ENCODE measurements at regions not wholly inside any gene's neighbourhood (a gene's known extent, or its start where the extent isn't known, plus 50 kb on each side); places are given as distances from the start of the nearest gene placed in this dataset.

DNA sequence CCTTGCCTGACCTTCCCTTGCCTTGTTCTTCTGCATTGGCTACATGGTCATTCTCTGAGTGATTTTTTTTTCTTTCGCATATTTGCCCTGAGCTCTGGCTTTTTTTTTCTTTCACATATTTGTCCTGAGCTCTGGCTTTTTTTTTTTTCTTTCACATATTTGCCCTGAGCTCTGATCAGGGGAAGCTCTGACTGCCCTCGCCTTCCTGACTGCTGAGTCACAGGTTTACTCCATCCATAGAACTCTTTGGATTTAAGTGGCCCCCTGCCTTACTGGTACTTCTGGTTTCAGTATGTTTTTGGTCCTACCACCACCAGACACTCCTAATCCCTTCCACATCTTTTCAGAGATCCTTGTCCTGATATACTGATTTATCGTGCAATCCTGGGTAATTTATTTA lies 201.1 kb downstream of the OGFRL1 start:
- TF ChIP-seq, protein P1, sequence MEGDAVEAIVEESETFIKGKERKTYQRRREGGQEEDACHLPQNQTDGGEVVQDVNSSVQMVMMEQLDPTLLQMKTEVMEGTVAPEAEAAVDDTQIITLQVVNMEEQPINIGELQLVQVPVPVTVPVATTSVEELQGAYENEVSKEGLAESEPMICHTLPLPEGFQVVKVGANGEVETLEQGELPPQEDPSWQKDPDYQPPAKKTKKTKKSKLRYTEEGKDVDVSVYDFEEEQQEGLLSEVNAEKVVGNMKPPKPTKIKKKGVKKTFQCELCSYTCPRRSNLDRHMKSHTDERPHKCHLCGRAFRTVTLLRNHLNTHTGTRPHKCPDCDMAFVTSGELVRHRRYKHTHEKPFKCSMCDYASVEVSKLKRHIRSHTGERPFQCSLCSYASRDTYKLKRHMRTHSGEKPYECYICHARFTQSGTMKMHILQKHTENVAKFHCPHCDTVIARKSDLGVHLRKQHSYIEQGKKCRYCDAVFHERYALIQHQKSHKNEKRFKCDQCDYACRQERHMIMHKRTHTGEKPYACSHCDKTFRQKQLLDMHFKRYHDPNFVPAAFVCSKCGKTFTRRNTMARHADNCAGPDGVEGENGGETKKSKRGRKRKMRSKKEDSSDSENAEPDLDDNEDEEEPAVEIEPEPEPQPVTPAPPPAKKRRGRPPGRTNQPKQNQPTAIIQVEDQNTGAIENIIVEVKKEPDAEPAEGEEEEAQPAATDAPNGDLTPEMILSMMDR (IDR thresholded peaks at IDR 0.05; ENCODE audit: low read depth, low read length): no peak
- no peak overlapping the region for H3K4me3 ChIP-seq (replicated peaks in 1 of 2; ENCODE audit: low read depth in 2 of 2, low read length in 2 of 2)
- DNase-seq (ENCODE audit: low read depth in 2 of 2): peak; percentile 91 to 93

DNA sequence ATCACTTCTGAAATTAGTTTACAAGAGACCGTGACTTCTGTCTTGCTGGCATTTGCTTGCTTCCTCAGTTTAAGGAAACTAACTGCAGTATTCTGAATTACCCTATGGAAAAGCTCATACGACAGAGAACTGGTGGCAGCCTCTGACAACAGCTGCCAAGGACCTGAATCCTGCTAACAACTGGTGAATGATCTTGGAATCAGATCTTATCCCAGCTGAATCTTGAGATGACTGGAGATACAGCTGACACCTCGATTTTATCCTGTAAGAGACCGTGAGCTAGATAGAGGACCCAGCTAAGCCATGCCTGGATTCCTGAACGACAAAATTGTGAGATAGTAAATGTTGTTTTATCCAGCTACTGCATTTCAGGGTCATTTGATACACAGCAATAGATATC lies 202.3 kb downstream of the OGFRL1 start:
- H3K4me3 ChIP-seq (replicated peaks in 1 of 2; ENCODE audit: low read depth in 2 of 2, low read length in 2 of 2): no peak overlapping the region
- no peak for DNase-seq (ENCODE audit: low read depth in 2 of 2)
- TF ChIP-seq, protein P1 (IDR thresholded peaks at IDR 0.05; ENCODE audit: low read depth, low read length): no peak

DNA sequence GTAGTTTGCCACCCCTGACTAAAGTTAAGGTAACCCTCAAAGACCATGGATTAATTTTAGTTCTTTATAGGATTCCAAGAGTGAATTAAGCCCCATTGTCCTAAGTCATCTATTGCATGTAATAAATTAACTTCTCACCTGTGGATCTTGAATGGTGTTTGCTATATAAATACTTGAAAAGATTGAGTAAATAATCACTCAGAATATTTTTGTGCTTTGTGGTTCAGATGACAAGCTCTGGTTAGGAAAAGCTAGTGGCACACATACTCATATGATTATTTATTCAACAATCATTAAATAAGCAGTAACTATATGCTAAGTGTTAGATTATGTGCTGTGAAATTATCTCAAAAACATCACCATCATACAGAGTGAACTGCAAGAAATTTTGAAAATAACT lies 203.2 kb downstream of the OGFRL1 start:
- DNase-seq (ENCODE audit: low read depth in 2 of 2): no peak
- TF ChIP-seq, protein P1 (IDR thresholded peaks at IDR 0.05; ENCODE audit: low read depth, low read length): no peak
- H3K4me3 ChIP-seq (replicated peaks in 1 of 2; ENCODE audit: low read depth in 2 of 2, low read length in 2 of 2): no peak overlapping the region

DNA sequence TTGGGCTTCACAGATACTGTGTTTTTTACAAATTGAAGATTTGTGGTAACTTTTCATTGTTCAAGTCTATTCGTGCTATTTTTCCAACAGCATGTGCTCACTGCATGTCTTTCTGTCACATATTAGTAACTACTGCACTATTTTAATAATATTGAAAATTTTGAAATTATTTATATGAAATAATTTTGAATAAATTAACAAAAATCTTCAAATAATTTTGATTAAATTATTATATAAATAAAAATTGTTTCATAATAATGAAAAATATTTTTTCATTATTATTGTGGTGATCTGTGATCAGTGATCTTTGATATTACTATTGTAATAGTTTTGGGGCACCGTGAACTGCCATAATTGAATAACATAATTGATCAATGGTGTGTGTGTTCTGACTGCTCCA lies 204.1 kb downstream of the OGFRL1 start:
- H3K4me3 ChIP-seq (replicated peaks in 1 of 2; ENCODE audit: low read depth in 2 of 2, low read length in 2 of 2): no peak overlapping the region
- TF ChIP-seq, protein P1 (IDR thresholded peaks at IDR 0.05; ENCODE audit: low read depth, low read length): no peak
- no peak for DNase-seq (ENCODE audit: low read depth in 2 of 2)

DNA sequence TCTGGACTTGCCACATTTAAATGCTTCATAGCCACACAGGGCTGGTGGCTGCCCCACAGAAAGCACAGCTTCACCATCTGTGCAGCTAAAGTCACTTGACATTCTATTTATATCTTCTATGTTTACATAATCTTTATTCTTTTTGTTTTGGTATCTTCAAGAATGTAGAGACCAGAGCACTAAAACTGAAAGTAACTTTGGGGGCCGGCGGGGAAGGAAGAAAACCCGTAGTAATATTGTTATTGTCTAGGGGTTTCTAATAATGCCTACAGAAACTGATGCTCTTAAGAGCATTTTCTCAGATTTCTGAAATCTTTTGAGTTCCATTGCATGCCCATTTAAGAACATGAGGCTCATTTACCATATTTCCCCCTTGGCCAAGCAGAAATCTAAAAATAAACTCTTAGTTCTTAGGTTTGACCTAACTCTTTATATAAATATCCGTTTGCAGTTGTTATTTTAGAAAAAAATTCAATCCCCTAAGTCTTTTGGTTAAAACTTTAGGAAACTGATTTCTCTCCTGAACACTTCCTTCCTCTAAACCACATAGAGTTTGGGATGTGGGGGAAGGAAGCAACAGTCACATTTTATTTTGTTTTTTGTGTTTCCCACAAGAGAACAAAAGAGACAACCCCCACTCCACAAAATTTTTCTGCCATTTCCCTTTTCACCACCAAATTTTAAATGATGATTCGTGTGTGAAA lies 207.6 kb downstream of the OGFRL1 start:
- TF ChIP-seq, protein P1 (IDR thresholded peaks at IDR 0.05; ENCODE audit: low read depth, low read length): no peak
- H3K4me3 ChIP-seq (replicated peaks in 1 of 2; ENCODE audit: low read depth in 2 of 2, low read length in 2 of 2): peak overlapping the region in 1 of 2 donors; percentile 22
- peak; percentile 39 to 44 for DNase-seq (ENCODE audit: low read depth in 2 of 2)

DNA sequence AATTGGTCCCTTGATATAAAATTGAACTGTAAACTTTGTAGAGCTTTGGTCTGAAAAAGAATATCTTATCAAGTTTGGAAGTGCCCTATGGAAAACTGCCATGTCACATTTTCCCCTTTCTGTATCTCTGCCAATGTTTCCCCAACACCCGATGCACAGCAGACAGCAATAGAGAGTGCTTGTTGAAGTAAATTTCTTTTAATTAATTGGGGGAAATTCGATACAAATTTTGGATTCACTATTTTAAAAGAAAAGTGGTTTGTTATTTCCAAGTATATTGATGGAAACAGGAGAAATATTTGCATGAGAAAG lies 208.1 kb downstream of the OGFRL1 start:
- TF ChIP-seq, protein P1 (IDR thresholded peaks at IDR 0.05; ENCODE audit: low read depth, low read length): no peak
- no peak overlapping the region for H3K4me3 ChIP-seq (replicated peaks in 1 of 2; ENCODE audit: low read depth in 2 of 2, low read length in 2 of 2)
- peak in 1 of 2 donors; percentile 26 for DNase-seq (ENCODE audit: low read depth in 2 of 2)

DNA sequence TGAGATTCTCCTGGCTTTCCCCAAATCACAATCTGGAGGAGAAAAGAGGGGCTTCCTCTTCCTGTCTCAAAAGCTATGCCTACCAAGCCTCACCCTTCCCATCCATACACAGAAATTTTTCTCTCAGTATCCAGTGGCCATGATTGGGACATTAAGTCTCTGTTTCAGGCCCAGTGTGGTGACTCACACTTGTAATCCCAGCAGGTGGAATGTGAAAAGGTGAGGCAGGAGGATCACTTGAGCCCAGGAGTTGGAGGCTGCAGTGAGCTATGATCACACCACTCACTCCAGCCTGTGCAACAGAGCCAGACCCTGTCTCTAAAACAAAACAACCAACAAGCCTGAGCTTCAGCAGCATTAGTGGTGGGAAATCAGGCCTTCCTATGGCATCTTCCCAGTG lies 210.0 kb downstream of the OGFRL1 start:
- DNase-seq (ENCODE audit: low read depth in 2 of 2): no peak
- TF ChIP-seq, protein P1 (IDR thresholded peaks at IDR 0.05; ENCODE audit: low read depth, low read length): no peak
- H3K4me3 ChIP-seq (replicated peaks in 1 of 2; ENCODE audit: low read depth in 2 of 2, low read length in 2 of 2): no peak overlapping the region
